Fibroblast of peridontal ligament (primary cell): ENCODE measurements at regions not wholly inside any gene's neighbourhood (a gene's known extent, or its start where the extent isn't known, plus 50 kb on each side); places are given as distances from the start of the nearest gene placed in this dataset.

ENCODE experiments used
- DNase-seq: peaks from one replicate; pipeline ENCODE4 v3.0.0-alpha.2; 2010; ENCODE audit errors: extremely low read depth

DNA sequence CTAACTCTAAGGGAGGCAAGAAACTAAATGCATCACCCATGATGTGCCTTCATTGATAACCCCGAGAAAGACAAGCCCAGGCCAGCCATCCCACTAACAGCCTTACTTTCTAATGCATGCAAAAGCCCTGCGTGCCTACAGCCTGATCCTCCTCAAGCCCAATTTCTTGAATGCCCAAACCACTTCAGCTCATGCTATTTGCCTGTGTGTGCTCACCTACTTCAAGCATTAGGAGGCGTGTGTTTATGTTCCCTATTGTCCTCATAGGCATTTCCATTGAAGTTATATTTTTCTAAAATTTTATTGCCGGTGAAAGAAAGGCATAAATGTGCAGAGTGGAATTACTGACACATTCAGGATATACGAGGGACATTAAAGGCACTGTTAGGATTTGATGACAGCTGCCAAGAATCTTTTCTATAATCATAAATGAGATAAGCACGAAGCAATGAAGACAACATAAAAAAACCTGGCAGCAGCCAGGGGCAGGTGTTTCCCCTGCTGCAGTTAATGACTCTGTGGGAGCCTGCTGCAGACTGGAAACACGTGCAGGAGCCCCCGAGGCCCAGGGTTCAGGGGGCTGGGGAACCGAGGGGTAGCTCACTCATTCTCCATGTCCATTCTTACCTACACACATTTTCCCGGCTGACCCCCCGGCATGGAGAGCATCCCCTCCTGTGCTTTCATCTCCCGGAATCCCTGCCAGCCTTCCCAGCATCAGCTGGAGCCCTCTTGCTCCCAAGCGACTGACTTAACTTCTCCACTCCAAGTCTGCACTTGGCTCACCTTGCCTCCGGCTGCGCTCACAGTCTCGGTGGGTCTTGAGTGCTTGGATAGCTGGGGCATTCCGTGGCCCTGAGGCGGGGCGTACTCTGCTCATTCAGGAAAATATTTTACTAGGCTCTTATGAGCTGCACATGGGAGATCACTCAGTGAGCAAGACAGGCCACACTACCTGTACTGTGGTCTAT is 292.3 kb upstream of the SIX2 start:
- DNase-seq = no peak

DNA sequence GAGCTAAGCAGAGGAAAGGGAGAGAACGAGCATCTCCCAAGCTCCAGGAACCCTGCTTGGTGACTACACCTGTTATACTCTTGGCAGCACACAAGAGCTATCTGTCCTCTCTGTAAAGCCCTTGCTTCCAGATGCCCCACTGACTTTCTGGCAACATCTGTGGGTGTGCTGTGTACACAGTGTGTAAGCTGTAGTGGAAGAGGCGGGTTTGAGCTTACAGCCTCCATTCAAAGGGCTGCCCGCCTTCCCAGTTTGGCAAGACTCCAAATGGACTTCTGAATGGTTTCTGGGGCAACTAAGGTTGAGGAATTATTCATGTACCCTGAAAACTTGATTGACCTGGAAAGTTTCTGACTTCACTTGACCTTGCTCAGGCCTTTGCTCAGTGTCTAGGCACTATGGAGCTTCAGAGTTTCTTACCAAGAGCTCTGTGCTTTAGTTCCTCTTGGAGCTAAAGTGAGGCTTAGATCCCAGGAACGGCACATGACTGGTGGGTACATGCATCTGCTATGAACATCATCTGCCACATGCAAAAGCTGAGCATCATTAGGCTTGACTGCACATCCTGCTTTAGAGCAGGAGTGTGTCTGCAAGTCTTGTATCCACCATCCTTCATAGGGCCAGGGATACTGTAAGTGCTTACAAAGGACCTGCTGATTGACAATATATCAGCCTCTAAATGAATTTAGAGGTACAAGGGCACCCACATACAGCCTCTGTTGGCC is 290.9 kb upstream of the SIX2 start:
- no peak for DNase-seq

DNA sequence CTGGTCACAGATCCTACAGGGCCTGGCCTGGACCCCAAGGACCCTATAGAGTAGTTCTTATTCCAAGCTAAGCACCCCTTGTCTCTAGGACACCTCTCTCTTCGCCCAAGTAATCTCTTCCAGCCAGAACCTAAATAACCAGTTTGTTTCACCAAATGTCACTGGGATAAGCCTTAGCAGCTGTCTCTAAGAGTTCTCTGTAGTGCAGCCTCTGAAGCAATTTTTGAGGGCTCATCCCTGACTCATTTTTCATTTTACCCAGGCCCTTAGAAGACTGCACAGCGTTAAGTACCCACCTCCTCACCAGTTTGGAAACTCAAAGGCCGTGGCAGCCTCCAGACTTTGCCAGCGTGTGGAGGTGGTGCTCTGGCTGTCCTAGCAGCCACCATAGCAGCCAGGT is 290.1 kb upstream of the SIX2 start:
- no peak for DNase-seq

- no peak for DNase-seq
These were observed 283.9 kb upstream of the SIX2 start for GRCh38 chr2:45293182-45293581.

DNA sequence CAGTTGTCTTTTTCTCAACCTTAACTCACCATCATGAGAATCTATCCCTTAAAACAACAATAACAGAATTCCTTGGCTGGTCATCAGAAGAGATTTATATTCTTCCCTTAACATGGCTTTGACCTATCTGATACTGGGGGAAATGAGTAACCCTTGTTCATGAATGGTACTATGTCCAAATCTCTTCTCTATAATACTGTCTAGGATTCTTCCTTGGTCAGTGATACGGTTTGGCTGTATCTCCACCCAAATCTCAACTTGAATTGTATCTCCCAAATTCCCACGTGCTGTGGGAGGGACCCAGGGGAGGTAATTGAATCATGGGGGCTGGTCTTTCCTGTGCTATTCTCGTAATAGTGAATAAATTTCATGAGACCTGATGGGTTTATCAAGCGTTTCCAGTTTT is 282.0 kb upstream of the SIX2 start:
- DNase-seq = no peak

- no peak for DNase-seq
These were observed 280.9 kb upstream of the SIX2 start for GRCh38 chr2:45289997-45290709.

GRCh38 chr2:45288532-45289417 is 279.5 kb upstream of the SIX2 start:
- DNase-seq = peak; percentile 27

- DNase-seq = no peak
These were observed 277.8 kb upstream of the SIX2 start for GRCh38 chr2:45287045-45287444.

- DNase-seq = peak; percentile 39
These were observed 276.6 kb upstream of the SIX2 start for GRCh38 chr2:45285771-45286390.

DNA sequence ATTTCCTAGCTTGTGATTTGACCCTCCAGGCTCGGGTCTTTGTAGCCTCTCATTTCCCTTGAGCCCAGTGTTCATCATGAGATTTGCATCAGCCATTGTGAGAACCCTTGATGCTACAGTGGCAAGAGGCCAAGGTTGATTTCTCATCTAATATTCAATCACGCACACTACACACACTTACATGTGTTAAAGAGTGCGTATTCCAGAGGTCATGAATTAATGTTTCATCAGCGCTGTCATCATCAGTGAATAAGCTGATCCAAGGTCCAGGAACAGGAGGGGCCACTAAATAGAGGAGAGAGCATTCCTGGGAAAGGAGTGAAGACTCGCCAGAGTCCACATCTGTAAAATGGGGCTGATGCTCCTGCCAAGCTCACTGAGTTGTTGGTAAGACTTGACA is 276.1 kb upstream of the SIX2 start:
- no peak for DNase-seq

DNA sequence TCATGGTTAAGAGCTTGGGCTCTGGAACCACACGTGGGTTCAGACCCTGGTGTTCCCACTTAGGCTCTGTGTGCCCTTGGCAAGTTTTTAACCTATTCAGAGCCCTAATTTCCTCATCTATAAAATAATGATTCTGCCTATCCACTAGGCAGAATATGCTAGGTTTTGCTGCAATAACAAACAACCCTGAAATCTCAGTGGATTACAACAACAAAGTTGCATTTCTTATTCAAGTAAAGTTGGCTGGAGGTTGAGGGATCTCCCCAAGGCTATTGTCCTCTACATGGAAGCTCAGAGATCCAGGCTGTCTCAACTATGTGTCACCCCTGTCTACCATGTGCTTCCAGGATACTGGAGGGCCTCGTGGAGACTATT is 275.4 kb upstream of the SIX2 start:
- DNase-seq = no peak

DNA sequence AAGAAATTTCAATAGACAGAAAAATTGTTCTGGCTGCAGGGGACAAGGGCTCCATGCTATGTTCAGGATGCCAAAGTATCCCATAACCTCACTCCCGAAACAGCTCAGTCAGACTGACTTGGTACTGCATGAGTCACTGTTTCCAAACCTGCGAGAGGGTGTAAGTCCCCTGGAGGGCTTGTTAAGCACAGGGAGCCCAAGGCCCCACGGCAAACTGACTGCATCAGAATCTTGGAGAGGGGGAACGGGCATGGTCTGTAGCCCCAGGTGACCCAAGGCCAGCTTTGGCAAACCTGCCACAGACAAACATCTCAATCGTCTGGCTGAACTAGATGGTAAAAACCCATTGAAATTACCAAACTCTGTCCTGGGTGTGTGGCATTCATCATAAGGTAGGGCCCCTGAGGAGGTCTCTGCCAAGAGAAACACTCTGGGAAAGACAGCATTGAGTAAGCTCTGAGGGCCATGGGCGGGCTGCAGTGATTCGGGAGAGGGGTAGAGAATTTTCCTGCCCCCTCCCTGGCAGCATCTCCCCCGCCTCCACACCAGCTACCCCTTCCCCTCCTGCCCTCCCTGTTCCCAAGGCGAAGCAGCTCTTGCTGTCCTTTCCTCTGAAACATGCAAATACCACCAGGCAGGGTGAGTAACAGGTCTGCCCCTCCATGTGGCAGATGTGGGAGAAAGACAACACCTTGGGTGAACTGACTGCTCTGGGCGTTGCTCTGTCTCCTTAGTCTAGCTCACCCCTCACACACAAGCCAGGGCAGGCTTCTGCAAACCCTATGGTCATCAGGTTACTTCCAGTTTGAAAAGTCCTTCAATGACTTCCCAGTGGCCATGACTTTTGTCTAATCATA is 274.7 kb upstream of the SIX2 start:
- DNase-seq = peak; percentile 89

GRCh38 chr2:45282646-45283045 is 273.4 kb upstream of the SIX2 start:
- DNase-seq = no peak

- no peak for DNase-seq
These were observed 272.1 kb upstream of the SIX2 start for GRCh38 chr2:45281311-45281710.

- no peak for DNase-seq
These were observed 271.5 kb upstream of the SIX2 start for GRCh38 chr2:45280794-45281193.

DNA sequence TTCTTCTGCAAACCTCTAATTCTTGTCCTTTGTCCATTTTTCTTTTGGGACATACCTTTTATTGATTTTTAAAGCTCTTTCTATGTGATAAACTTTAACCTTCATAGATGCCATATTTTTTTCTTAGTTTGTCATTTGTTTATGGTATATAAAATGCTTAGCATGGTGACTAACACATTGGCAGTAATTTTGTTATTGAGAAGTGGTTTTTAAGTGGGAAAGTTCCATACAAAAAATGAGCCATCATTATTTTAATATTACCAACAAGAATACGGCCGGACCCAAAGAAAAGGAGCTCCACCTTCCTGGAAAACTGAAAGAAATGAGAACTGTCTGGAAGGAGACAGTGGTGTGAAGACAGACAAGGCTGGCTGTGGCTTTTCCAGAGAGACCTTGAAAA is 270.1 kb upstream of the SIX2 start:
- peak; percentile 30 for DNase-seq

DNA sequence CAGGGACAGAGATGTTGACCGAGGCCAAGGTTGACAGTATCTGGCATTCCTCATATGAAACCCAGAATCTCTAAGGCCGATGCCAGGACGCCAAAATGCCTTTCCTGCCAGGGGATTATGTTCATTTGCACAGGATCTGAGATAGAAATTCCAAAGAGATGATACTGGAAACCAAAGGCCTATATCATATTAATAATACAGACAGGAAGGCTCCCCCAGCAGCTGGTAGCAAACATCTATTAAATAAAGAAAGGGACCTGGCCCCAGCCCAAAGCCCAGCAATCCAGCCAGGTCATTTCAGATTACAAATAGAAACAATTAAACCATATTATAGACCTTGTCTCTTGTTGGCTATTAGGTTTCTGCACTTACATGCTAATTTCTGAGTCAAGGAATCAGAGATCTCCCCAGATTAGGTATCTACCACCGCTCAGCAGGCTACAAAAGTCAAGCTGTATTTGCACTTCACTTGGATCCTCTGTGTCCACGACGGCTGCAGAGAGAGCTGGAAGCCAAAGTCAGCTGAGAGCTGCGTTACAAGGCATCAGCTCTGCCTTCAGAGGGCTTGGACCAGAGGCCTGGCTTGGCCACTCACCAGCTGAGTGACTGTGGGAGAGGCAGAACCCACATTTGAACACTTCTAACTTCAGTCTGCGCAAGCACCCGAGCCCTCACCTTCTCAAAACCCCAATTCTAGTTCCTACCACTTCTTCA is 269.3 kb upstream of the SIX2 start:
- no peak for DNase-seq

DNA sequence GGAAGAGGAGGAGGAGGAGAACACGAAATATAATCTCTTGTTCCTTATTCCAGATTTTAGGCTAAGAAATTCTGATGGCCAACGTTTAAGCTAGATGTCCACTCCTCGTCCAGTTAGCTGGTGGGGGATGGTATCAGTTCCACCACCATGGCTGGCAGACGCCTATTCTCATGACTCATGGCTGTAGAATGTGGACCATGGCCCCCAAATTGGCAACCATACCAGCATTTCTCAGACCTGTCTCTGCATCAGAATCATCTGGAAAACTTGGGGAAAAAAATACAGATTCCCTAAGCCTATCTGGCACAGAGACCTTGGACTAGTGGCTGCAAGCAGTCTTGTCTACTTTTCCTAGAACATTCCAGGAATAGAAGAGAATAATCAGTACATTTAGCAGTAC is 267.7 kb upstream of the SIX2 start:
- no peak for DNase-seq

GRCh38 chr2:45275806-45276205 is 266.6 kb upstream of the SIX2 start:
- no peak for DNase-seq
